PC-9 (cell line): ENCODE measurements at regions not wholly inside any gene's neighbourhood (a gene's known extent, or its start where the extent isn't known, plus 50 kb on each side); places are given as distances from the start of the nearest gene placed in this dataset.

Source experiments
- EZH2 ChIP-seq: fragments of 200-600 bp; sonication (generic); IDR thresholded peaks from 2 replicates; pipeline ENCODE4 v1.8.0; 2017; ENCODE audit warnings: antibody characterized with exemption, low read depth
- TF ChIP-seq, protein P1 (sequence below): fragments of 200-600 bp; sonication (generic); conservative IDR thresholded peaks from 2 replicates; pipeline ENCODE4 v1.6.1; 2017; ENCODE audit warnings: mixed run types, antibody characterized with exemption, mild to moderate bottlenecking, moderate library complexity

DNA sequence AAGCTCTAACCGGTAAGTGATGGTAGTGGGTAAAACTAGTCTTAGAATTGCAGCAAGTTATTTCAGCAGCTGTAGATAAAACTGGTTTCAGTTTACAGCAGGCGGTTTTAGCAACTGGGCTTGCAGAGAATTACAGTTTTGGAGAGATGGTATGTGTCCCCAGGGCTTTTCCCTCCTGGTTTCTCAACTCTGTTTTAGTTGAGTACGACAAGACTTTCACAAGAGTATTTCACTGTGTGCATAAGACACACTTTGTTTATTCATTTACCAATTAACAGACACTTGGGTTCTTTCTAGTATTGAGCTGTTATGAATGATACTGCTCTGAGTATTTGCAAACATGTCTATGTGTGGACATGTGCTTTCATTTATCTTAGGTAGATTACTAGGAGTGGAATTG, 65.6 kb upstream of the RFX8 start:
- TF ChIP-seq, protein P1, sequence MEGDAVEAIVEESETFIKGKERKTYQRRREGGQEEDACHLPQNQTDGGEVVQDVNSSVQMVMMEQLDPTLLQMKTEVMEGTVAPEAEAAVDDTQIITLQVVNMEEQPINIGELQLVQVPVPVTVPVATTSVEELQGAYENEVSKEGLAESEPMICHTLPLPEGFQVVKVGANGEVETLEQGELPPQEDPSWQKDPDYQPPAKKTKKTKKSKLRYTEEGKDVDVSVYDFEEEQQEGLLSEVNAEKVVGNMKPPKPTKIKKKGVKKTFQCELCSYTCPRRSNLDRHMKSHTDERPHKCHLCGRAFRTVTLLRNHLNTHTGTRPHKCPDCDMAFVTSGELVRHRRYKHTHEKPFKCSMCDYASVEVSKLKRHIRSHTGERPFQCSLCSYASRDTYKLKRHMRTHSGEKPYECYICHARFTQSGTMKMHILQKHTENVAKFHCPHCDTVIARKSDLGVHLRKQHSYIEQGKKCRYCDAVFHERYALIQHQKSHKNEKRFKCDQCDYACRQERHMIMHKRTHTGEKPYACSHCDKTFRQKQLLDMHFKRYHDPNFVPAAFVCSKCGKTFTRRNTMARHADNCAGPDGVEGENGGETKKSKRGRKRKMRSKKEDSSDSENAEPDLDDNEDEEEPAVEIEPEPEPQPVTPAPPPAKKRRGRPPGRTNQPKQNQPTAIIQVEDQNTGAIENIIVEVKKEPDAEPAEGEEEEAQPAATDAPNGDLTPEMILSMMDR, result no peak
- no peak for TF ChIP-seq EZH2
